Muscle of arm (tissue), 1 donor: ENCODE measurements at regions not wholly inside any gene's neighbourhood (a gene's known extent, or its start where the extent isn't known, plus 50 kb on each side); places are given as distances from the start of the nearest gene placed in this dataset.

Source experiments
- DNase-seq: peaks from one replicate; pipeline ENCODE4 v3.0.0-alpha.2; 2013

GRCh38 chr2:212708355-212708754, 169.8 kb upstream of the ERBB4 start:
- DNase-seq, result no peak

- DNase-seq, result no peak
Observed at GRCh38 chr2:212695426-212695825, 156.8 kb upstream of the ERBB4 start.

GRCh38 chr2:212694398-212694797, 155.8 kb upstream of the ERBB4 start:
- no peak for DNase-seq

GRCh38 chr2:212692466-212692865, 153.9 kb upstream of the ERBB4 start:
- DNase-seq, result peak; percentile 44

- peak; percentile 75 for DNase-seq
Observed at GRCh38 chr2:212686285-212686895, 147.8 kb upstream of the ERBB4 start.

GRCh38 chr2:212683346-212684097, 144.9 kb upstream of the ERBB4 start:
- DNase-seq, result no peak

GRCh38 chr2:212682937-212683336, 144.3 kb upstream of the ERBB4 start:
- no peak for DNase-seq

- DNase-seq, result no peak
Observed at GRCh38 chr2:212677466-212677865, 138.9 kb upstream of the ERBB4 start.

GRCh38 chr2:212672186-212672585, 133.6 kb upstream of the ERBB4 start:
- no peak for DNase-seq

- DNase-seq, result no peak
Observed at GRCh38 chr2:212669761-212670160, 131.2 kb upstream of the ERBB4 start.

GRCh38 chr2:212667751-212668316, 129.2 kb upstream of the ERBB4 start:
- peak; percentile 39 for DNase-seq

GRCh38 chr2:212665948-212666347, 127.3 kb upstream of the ERBB4 start:
- no peak for DNase-seq

GRCh38 chr2:212659441-212659840, 120.8 kb upstream of the ERBB4 start:
- no peak for DNase-seq

GRCh38 chr2:212649646-212650045, 111.0 kb upstream of the ERBB4 start:
- DNase-seq, result no peak

GRCh38 chr2:212646698-212647366, 108.2 kb upstream of the ERBB4 start:
- DNase-seq, result no peak

GRCh38 chr2:212644195-212644837, 105.7 kb upstream of the ERBB4 start:
- DNase-seq, result no peak

- no peak for DNase-seq
Observed at GRCh38 chr2:212640428-212640827, 101.8 kb upstream of the ERBB4 start.

- DNase-seq, result no peak
Observed at GRCh38 chr2:212638694-212639093, 100.1 kb upstream of the ERBB4 start.

- DNase-seq, result no peak
Observed at GRCh38 chr2:212628586-212628985, 90.0 kb upstream of the ERBB4 start.

GRCh38 chr2:212626371-212626918, 87.8 kb upstream of the ERBB4 start:
- DNase-seq, result no peak

- DNase-seq, result no peak
Observed at GRCh38 chr2:212619954-212620353, 81.4 kb upstream of the ERBB4 start.

GRCh38 chr2:212618636-212619035, 80.0 kb upstream of the ERBB4 start:
- DNase-seq, result no peak
